IMR-90 (cell line): ENCODE measurements at regions not wholly inside any gene's neighbourhood (a gene's known extent, or its start where the extent isn't known, plus 50 kb on each side); places are given as distances from the start of the nearest gene placed in this dataset.

Source experiments
- BHLHE40 ChIP-seq: fragments of 150-350 bp; IDR thresholded peaks from 2 replicates; pipeline ENCODE4 v1.6.1; 2016; ENCODE audit warnings: mild to moderate bottlenecking, low read depth, low read length
- CEBPB ChIP-seq: IDR thresholded peaks from 2 replicates; pipeline ENCODE4 v1.6.1; 2012; ENCODE audit warnings: low read depth, low read length, improper control_type of control experiment
- CHD1 ChIP-seq: IDR thresholded peaks from 2 replicates; pipeline ENCODE4 v1.6.1; 2012; ENCODE audit warnings: low read depth, low read length, improper control_type of control experiment
- CTCF ChIP-seq: conservative IDR thresholded peaks from 2 replicates; pipeline ENCODE4 v1.5.1; 2012; ENCODE audit warnings: mild to moderate bottlenecking, low read depth, low read length, improper control_type of control experiment
- FOS ChIP-seq: fragments of 150-350 bp; IDR thresholded peaks from 2 replicates; pipeline ENCODE4 v1.6.1; 2016; ENCODE audit warnings: low read depth, low read length
- MAFK ChIP-seq: IDR thresholded peaks from 2 replicates; pipeline ENCODE4 v1.6.1; 2012; ENCODE audit warnings: low read depth, low read length, improper control_type of control experiment
- MXI1 ChIP-seq: IDR thresholded peaks from 2 replicates; pipeline ENCODE4 v1.6.1; 2012; ENCODE audit warnings: low read depth, mild to moderate bottlenecking, low read length, moderate library complexity, borderline replicate concordance
- POLR2A ChIP-seq: IDR thresholded peaks from 2 replicates; pipeline ENCODE4 v1.6.1; 2012; ENCODE audit warnings: mild to moderate bottlenecking, low read depth, low read length
- RAD21 ChIP-seq: IDR thresholded peaks from 2 replicates; pipeline ENCODE4 v1.6.1; 2012; ENCODE audit warnings: low read length, improper control_type of control experiment
- RCOR1 ChIP-seq: IDR thresholded peaks from 2 replicates; pipeline ENCODE4 v1.6.1; 2012; ENCODE audit warnings: mild to moderate bottlenecking, low read length, improper control_type of control experiment; ENCODE audit not compliant: insufficient replicate concordance
- RFX5 ChIP-seq: IDR thresholded peaks from 2 replicates; pipeline ENCODE4 v1.8.0; 2012; ENCODE audit warnings: low read depth, mild to moderate bottlenecking, low read length, moderate library complexity
- SMC3 ChIP-seq: fragments of 150-350 bp; IDR thresholded peaks from 2 replicates; pipeline ENCODE4 v1.6.1; 2016; ENCODE audit warnings: low read depth, mild to moderate bottlenecking, antibody characterized with exemption, low read length, moderate library complexity
- USF2 ChIP-seq: fragments of 150-350 bp; IDR thresholded peaks from 2 replicates; pipeline ENCODE4 v1.6.1; 2017; ENCODE audit warnings: mild to moderate bottlenecking, antibody characterized with exemption, low read length, low read depth
- TF ChIP-seq, protein P1 (sequence below): fragments of 150-350 bp; IDR thresholded peaks from 2 replicates; pipeline ENCODE4 v1.6.1; 2016; ENCODE audit warnings: low read depth, mild to moderate bottlenecking, low read length, moderate library complexity, borderline replicate concordance

GRCh38 chr2:12167525-12168317, 421.3 kb downstream of the LPIN1 start:
- no peak for TF ChIP-seq CTCF
- TF ChIP-seq RAD21: no peak
- no peak for TF ChIP-seq BHLHE40
- no peak for TF ChIP-seq FOS
- no peak for TF ChIP-seq POLR2A
- no peak for TF ChIP-seq RFX5
- TF ChIP-seq CHD1: no peak
- TF ChIP-seq RCOR1: no peak
- no peak for TF ChIP-seq MXI1
- TF ChIP-seq MAFK: no peak
- TF ChIP-seq, protein P1, sequence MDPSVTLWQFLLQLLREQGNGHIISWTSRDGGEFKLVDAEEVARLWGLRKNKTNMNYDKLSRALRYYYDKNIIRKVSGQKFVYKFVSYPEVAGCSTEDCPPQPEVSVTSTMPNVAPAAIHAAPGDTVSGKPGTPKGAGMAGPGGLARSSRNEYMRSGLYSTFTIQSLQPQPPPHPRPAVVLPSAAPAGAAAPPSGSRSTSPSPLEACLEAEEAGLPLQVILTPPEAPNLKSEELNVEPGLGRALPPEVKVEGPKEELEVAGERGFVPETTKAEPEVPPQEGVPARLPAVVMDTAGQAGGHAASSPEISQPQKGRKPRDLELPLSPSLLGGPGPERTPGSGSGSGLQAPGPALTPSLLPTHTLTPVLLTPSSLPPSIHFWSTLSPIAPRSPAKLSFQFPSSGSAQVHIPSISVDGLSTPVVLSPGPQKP: no peak
- TF ChIP-seq USF2: no peak
- TF ChIP-seq CEBPB: no peak
- no peak for TF ChIP-seq SMC3
